Peyer's patch (tissue), 4 donors: ENCODE measurements at regions not wholly inside any gene's neighbourhood (a gene's known extent, or its start where the extent isn't known, plus 50 kb on each side); places are given as distances from the start of the nearest gene placed in this dataset.

ENCODE experiments used
- DNase-seq, 3 donors: peaks; one replicate each; pipeline ENCODE4 v3.0.0-alpha.2; 2017 to 2019
- H3K27ac ChIP-seq, 4 donors: fragments of 200-600 bp; sonication (generic); one replicate each; pipeline ENCODE4 v1.5.1; 2016 to 2019
- H3K27me3 ChIP-seq, 2 donors: fragments of 200-600 bp; sonication (generic); one replicate each; pipeline ENCODE4 v1.5.1; 2019
- H3K36me3 ChIP-seq, 3 donors: fragments of 200-600 bp; sonication (generic); one replicate each; pipeline ENCODE4 v1.5.1; 2016 to 2019
- H3K4me1 ChIP-seq, 4 donors: fragments of 200-600 bp; sonication (generic); one replicate each; pipeline ENCODE4 v1.5.1; 2016 to 2019
- H3K4me3 ChIP-seq, 4 donors: fragments of 200-600 bp; sonication (generic); 1 replicate in 3 of 4; 2 replicates in 1 of 4; pipeline ENCODE4 v1.5.1; 2016 to 2019; ENCODE audit warnings: mild to moderate bottlenecking in 1 of 4
- H3K9me3 ChIP-seq, 4 donors: fragments of 200-600 bp; sonication (generic); one replicate each; pipeline ENCODE4 v1.5.1; 2016 to 2019; ENCODE audit warnings: mild to moderate bottlenecking in 1 of 4
- POLR2A ChIP-seq, 2 donors: fragments of 450-650 bp; IDR thresholded peaks; one replicate each; pipeline ENCODE4 v1.5.1; 2017; ENCODE audit warnings: antibody characterized with exemption in 2 of 2, mild to moderate bottlenecking in 2 of 2, moderate library complexity in 2 of 2
- TF ChIP-seq, protein P1 (sequence below), 6 experiments: fragments of 450-650 bp in 4 of 6; fragments of 200-600 bp in 2 of 6; sonication (generic) in 1 of 6; IDR thresholded peaks; one replicate each; pipeline ENCODE4 v1.5.1; 2017 to 2019; ENCODE audit warnings: antibody characterized with exemption in 6 of 6, mild to moderate bottlenecking in 3 of 6, moderate library complexity in 1 of 6

DNA sequence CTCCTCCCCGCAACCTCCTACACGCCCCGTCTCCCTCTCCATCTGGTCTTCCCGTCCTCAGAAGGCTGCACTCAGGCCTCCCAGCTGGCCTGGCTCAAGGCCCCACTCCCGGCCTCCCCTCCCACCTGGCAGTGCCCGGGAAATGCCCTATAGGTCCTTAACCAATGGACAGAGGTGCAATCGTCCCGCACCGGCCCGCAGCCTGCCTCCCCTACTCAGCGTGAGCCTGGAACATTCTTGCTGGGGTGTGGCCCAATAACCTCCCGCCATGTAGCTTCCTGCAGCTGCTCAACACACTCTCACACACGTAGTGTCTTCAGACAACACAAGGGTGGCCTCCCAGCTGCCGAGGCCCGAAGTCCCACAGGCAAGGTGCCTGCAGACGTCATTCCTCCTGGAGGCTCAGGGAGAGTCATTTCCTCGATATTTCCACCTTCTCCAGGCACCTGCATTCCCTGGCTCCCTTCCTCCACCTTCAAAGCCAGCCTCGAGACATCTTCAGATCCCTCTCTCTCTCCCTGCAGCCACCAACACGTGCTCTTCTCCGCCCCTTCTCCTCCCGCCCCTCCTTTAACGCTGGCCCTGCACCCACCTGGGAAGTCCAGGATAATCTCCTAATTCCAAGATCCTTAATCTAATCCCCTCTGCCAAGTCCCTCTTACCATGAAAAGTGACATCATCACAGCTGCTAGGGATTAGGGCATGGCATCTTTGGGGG lies 56.2 kb downstream of the ADRA2C start:
- H3K27ac ChIP-seq, result no peak overlapping the region

DNA sequence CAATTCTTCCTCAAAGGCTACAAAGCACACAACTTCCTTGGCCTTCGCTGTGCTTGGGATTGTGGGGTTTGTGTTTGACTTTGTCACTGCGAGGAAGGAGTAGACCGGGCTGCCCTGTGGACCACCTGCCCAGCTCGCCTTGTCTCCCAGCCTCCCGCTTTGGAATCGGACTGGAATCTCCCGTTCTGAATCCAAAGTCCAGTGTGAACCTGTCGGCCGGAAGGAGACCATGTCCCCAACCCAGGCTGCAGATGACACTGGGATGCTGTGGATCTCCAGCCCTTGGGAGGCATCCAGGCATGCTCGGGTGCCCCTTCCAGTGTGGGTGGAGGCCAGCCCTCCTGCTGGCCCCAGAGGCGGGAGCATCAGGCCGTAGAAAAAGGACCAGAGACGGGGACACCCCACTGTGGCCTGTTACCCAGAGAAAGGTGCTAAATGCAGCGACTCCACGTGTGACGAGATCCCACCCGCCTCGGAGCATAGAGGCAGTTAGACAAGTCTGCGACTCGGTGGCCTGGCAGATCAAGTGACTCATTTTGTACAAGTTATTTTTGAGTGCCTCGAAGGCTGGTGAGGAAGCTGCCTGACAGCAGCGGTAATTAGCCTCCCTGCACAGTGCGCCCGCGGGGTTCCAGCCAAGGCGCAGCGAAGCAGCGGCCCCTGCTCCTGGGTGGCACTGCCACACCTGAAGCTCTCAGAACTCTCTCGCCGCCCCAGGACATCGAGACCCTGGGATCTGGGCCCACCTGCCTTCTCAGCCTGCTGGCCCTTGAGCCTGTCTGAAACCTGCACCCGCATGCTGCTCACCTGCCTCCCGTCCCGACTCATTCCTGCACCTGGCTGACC lies 57.5 kb downstream of the ADRA2C start:
- no peak overlapping the region for H3K4me3 ChIP-seq
- H3K27me3 ChIP-seq, result no peaks in the 10 kb centered on the region
- peaks cover 0 to 11% (median 5%) of the 10 kb centered on the region in 4 donors for H3K4me1 ChIP-seq
- H3K36me3 ChIP-seq, result no peaks in the 10 kb centered on the region
- no peak overlapping the region for H3K27ac ChIP-seq
- DNase-seq, result no peak
- H3K9me3 ChIP-seq, result no peaks in the 10 kb centered on the region
- TF ChIP-seq, protein P1, sequence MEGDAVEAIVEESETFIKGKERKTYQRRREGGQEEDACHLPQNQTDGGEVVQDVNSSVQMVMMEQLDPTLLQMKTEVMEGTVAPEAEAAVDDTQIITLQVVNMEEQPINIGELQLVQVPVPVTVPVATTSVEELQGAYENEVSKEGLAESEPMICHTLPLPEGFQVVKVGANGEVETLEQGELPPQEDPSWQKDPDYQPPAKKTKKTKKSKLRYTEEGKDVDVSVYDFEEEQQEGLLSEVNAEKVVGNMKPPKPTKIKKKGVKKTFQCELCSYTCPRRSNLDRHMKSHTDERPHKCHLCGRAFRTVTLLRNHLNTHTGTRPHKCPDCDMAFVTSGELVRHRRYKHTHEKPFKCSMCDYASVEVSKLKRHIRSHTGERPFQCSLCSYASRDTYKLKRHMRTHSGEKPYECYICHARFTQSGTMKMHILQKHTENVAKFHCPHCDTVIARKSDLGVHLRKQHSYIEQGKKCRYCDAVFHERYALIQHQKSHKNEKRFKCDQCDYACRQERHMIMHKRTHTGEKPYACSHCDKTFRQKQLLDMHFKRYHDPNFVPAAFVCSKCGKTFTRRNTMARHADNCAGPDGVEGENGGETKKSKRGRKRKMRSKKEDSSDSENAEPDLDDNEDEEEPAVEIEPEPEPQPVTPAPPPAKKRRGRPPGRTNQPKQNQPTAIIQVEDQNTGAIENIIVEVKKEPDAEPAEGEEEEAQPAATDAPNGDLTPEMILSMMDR (IDR thresholded peaks at IDR 0.05), result no peak
- TF ChIP-seq POLR2A (IDR thresholded peaks at IDR 0.05), result no peak

More for the DNA sequence above, 56.2 kb downstream of the ADRA2C start:
- Histone ChIP-seq H3K4me3 (no peak overlapping the region), H3K36me3 (no peaks in the 10 kb centered on the region), H3K27me3 (no peaks in the 10 kb centered on the region), H3K4me1 (peaks cover 0 to under 1% (median 0%) of the 10 kb centered on the region in 4 donors), H3K9me3 (no peaks in the 10 kb centered on the region)
- no peak for DNase-seq
- TF ChIP-seq, protein P1 (IDR thresholded peaks at IDR 0.05), result no peak
- TF ChIP-seq POLR2A (IDR thresholded peaks at IDR 0.05), result no peak

DNA sequence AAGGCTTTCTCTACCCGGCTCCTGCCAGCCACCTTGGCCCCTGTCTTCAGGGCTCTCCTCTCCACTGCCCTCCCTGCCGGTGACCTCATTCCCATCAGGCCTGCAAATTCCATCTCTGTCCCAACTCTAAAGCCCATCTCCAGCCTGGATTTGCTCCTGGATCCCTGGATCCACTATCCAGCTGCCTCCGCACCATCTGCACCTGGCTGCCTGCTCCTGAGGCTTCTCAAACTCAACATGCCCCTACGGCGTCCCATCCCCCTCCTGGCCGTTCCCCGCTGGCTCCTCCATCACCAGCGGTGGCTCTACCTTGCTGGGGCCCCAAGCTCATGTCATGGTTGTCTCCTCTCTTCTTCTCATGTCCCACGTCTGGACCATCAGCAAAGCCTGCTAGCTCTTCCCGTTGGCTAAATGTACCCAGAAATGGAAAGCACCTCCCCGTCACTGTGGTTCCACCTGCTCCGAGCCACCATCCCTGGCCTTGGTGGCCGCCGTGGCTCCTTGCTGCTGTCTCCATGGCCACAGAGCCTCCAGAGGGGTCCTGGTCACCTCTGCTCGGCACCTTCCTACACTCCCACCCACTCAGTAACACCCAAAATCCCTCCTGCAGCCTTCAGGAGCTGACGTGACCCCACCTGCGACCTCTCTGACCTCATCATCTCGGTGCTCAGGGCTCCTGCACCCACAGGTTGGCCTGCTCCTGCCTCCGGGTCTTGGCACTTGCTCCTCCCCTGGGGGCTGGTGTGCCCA lies 58.5 kb downstream of the ADRA2C start:
- Histone ChIP-seq H3K36me3 (no peaks in the 10 kb centered on the region), H3K27ac (no peak overlapping the region), H3K9me3 (no peaks in the 10 kb centered on the region), H3K4me1 (peaks cover 0 to 11% (median 5%) of the 10 kb centered on the region in 4 donors), H3K27me3 (no peaks in the 10 kb centered on the region), H3K4me3 (no peak overlapping the region)
- no peak for DNase-seq
- TF ChIP-seq, protein P1 (IDR thresholded peaks at IDR 0.05), result no peak
- no peak for TF ChIP-seq POLR2A (IDR thresholded peaks at IDR 0.05)

DNA sequence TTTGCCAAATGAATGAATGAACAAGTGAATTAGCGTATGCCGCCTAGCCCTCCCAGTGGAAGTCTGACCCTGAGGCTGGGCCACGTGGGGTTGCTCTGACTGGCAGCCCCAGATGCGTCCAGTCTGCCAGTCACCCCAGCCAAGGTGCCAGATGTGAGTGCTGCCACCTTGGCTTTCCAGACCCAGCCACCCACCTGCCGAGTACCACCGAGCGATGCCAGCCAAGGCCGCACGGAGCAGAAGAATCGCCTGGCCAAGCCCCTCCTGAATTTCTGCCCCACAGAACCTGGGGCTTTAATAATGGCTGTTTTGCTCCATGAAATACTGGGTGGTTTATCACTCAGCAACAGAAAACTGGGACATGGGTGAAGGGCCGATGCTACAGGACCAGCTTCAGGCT lies 59.3 kb downstream of the ADRA2C start:
- Histone ChIP-seq H3K4me3 (no peak overlapping the region), H3K27ac (no peak overlapping the region), H3K4me1 (peaks cover 0 to 11% (median 5%) of the 10 kb centered on the region in 4 donors), H3K9me3 (no peaks in the 10 kb centered on the region), H3K27me3 (no peaks in the 10 kb centered on the region), H3K36me3 (no peaks in the 10 kb centered on the region)
- no peak for DNase-seq
- TF ChIP-seq, protein P1 (IDR thresholded peaks at IDR 0.05), result no peak
- no peak for TF ChIP-seq POLR2A (IDR thresholded peaks at IDR 0.05)
